ENCODE measurements at regions not wholly inside any gene's neighbourhood (a gene's known extent, or its start where the extent isn't known, plus 50 kb on each side); places are given as distances from the start of the nearest gene placed in this dataset.
"Not testable (repeated sequence)": the region's sequence is repeated elsewhere in the genome, so short reads cannot be mapped to it uniquely, and the experiment has no call there.

DNA sequence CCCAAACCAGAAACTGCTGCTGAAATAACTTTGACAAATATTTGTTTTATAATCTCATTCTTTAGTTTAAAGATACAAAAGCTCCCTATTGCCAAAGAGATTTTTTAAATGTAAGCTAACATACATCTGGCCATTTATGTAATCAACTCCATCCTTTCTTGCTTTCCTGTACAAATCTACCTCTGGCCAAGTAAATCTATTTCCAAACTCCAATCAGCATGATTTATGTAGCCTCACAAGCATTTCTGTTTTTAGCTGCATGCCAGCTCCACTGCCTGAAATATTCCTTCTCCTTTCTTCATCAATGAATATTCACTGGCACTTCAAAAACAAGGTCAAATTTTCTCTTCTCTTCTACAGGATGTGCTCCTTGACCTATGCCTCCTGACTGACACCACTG lies 80.0 kb downstream of the SHOX2 start:
- Histone ChIP-seq H3K27ac (ENCODE audit: low read depth in 1 of 2, low read length in 2 of 2) (no peak overlapping the region), H3K36me3 (ENCODE audit: control insufficient read depth in 1 of 2, insufficient read depth in 2 of 2, low read length in 1 of 2) (no peaks in the 10 kb centered on the region), H3K9me3 (ENCODE audit: control insufficient read depth, low read length) (no peaks in the 10 kb centered on the region), H3K4me1 (ENCODE audit: control insufficient read depth in 1 of 2, insufficient read depth in 2 of 2, low read length in 2 of 2) (no peaks in the 10 kb centered on the region), H3K27me3 (ENCODE audit: control insufficient read depth in 1 of 2, insufficient read depth in 2 of 2, low read length in 1 of 2) (no peaks in the 10 kb centered on the region), H3K4me3 (ENCODE audit: low read length in 2 of 2) (no peak overlapping the region)
- ATAC-seq (ENCODE audit: low FRiP score) = no peak
- intact Hi-C loops (cut with DNase I) = no loop called here
- no peak for DNase-seq

DNA sequence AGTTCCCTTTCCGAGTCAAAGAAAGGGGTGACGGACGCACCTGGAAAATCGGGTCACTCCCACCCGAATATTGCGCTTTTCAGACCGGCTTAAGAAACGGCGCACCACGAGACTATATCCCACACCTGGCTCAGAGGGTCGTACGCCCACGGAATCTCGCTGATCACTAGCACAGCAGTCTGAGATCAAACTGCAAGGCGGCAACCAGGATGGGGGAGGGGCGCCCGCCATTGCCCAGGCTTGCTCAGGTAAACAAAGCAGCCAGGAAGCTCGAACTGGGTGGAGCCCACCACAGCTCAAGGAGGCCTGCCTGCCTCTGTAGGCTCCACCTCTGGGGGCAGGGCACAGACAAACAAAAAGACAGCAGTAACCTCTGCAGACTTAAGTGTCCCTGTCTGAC lies 86.3 kb downstream of the SHOX2 start:
- H3K27me3 ChIP-seq (ENCODE audit: control insufficient read depth in 1 of 2, insufficient read depth in 2 of 2, low read length in 1 of 2); DNase-seq; H3K36me3 ChIP-seq (ENCODE audit: control insufficient read depth in 1 of 2, insufficient read depth in 2 of 2, low read length in 1 of 2); H3K9me3 ChIP-seq (ENCODE audit: control insufficient read depth, low read length); ATAC-seq (ENCODE audit: low FRiP score); intact Hi-C loops (cut with DNase I); H3K4me1 ChIP-seq (ENCODE audit: control insufficient read depth in 1 of 2, insufficient read depth in 2 of 2, low read length in 2 of 2); H3K4me3 ChIP-seq (ENCODE audit: low read length in 2 of 2); H3K27ac ChIP-seq (ENCODE audit: low read depth in 1 of 2, low read length in 2 of 2): not testable (repeated sequence)
- 81% methylated on average over 12 of the region's 18 CpGs; no CpG with 5 or more reads in 1 of the 2 donors for WGBS, 2 donors

DNA sequence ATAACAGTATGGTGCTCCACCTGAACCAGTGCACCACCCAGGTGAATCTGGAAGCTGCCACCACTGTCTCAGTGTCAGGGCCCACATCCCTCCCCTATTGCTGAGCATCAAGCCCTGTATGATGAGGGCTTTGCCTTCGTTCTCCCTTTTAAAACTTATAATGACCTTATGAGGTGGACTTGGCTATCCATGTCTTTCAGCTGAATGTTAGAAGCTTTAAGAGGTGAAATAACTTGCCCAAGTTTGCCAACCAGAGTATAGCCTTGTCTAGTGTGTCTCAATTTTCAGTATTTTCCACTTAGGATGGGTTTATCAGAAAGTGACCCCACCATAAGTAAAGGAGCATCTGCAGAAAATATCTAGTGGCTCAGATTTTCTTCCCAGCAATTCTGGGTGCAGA lies 87.8 kb downstream of the SHOX2 start:
- ATAC-seq (ENCODE audit: low FRiP score) (no peak), DNase-seq (no peak)
- 77 to 80% methylated on average over 1 of the region's 1 CpG for WGBS, 2 donors
- Histone ChIP-seq H3K4me3 (ENCODE audit: low read length in 2 of 2) (no peak overlapping the region), H3K9me3 (ENCODE audit: control insufficient read depth, low read length) (peaks cover 3% of the 10 kb centered on the region), H3K36me3 (ENCODE audit: control insufficient read depth in 1 of 2, insufficient read depth in 2 of 2, low read length in 1 of 2) (no peaks in the 10 kb centered on the region), H3K27ac (ENCODE audit: low read depth in 1 of 2, low read length in 2 of 2) (no peak overlapping the region), H3K4me1 (ENCODE audit: control insufficient read depth in 1 of 2, insufficient read depth in 2 of 2, low read length in 2 of 2) (no peaks in the 10 kb centered on the region), H3K27me3 (ENCODE audit: control insufficient read depth in 1 of 2, insufficient read depth in 2 of 2, low read length in 1 of 2) (no peaks in the 10 kb centered on the region)
- intact Hi-C loops (cut with DNase I) = no loop called here

DNA sequence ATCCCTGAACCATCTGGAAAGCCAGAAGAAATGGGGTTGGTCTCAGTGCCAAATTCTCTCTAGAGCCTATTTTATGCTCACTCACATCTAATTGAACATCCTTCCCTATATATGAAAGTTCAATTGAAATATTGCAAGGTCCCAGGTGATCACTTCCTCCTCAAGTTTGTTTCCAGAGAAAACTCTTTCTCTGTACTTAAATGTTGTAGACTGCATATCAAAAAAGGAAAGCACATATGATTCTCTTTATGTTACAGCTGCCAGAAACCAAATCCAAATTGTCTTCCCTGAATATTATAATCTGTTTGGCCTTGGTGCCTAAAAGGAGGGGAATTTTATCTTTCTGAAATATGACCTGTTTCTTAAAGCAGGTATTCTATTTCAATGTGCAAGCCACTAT lies 93.3 kb downstream of the SHOX2 start:
- Histone ChIP-seq H3K9me3 (ENCODE audit: control insufficient read depth, low read length) (peaks cover 2% of the 10 kb centered on the region), H3K27me3 (ENCODE audit: control insufficient read depth in 1 of 2, insufficient read depth in 2 of 2, low read length in 1 of 2) (no peaks in the 10 kb centered on the region), H3K27ac (ENCODE audit: low read depth in 1 of 2, low read length in 2 of 2) (no peak overlapping the region), H3K36me3 (ENCODE audit: control insufficient read depth in 1 of 2, insufficient read depth in 2 of 2, low read length in 1 of 2) (no peaks in the 10 kb centered on the region), H3K4me1 (ENCODE audit: control insufficient read depth in 1 of 2, insufficient read depth in 2 of 2, low read length in 2 of 2) (no peaks in the 10 kb centered on the region), H3K4me3 (ENCODE audit: low read length in 2 of 2) (no peak overlapping the region)
- intact Hi-C loops (cut with DNase I) = no loop called here
- DNase-seq (no peak), ATAC-seq (ENCODE audit: low FRiP score) (no peak)

DNA sequence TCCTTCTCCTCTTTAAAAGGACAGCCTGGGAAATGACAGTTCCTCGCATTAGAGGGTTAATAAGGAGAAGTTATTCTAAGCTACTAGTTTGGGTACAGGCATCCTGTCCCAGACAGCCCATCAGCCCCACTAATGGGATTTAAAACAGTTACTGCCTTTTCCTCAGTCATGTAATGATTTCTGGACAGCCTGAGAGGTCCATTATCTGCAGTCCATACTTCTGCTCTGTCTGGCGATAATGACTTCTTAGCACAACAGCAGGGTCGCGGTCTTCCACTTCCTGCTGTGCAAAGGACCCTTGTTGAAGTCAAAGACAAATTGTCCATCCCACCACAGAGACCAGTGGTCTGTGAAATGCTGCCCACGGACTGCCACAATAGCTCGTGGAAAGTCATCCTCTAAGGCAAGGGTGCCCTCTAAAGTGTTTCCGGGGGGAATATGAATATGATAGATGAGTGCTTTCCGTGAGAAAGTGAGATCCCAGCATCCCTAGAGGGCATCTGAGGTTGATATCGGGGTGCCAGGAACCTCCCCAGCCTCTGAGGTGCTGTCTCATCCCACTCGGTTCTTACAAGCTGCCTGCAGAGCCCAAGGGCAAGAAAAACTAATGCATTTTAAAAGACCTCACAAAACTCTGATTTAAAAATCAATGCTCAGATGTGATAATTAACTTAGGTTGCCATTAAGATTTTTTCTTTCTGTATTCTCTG lies 100.7 kb downstream of the SHOX2 start:
- Histone ChIP-seq H3K4me1 (ENCODE audit: control insufficient read depth in 1 of 2, insufficient read depth in 2 of 2, low read length in 2 of 2) (no peaks in the 10 kb centered on the region), H3K36me3 (ENCODE audit: control insufficient read depth in 1 of 2, insufficient read depth in 2 of 2, low read length in 1 of 2) (no peaks in the 10 kb centered on the region), H3K27me3 (ENCODE audit: control insufficient read depth in 1 of 2, insufficient read depth in 2 of 2, low read length in 1 of 2) (no peaks in the 10 kb centered on the region), H3K27ac (ENCODE audit: low read depth in 1 of 2, low read length in 2 of 2) (no peak overlapping the region), H3K4me3 (ENCODE audit: low read length in 2 of 2) (no peak overlapping the region), H3K9me3 (ENCODE audit: control insufficient read depth, low read length) (peaks cover 2% of the 10 kb centered on the region)
- WGBS, 2 donors = 25 to 28% methylated on average over 10 of the region's 10 CpGs
- DNase-seq = no peak
- no peak for ATAC-seq (ENCODE audit: low FRiP score)
- intact Hi-C loops (cut with DNase I) = no loop called here

DNA sequence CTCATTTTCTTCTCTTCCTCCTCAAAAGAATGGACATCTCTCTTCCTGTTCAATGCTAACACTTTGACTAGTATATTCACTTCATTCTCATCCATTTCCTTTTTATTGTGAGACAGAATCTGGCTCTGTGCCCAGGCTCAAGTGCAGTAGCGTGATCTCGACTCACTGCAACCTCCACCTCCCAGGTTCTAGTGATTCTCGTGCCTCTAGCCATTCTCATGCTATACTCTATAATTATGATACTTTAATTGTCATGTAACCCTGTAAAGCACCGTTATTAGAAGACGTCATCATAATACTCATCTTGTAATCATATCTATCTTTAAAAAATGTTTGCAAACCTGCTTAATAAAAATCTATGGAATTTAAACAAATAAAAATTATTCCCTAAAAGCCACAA lies 107.0 kb downstream of the SHOX2 start:
- Histone ChIP-seq H3K4me3 (ENCODE audit: low read length in 2 of 2) (no peak overlapping the region), H3K36me3 (ENCODE audit: control insufficient read depth in 1 of 2, insufficient read depth in 2 of 2, low read length in 1 of 2) (no peaks in the 10 kb centered on the region), H3K27ac (ENCODE audit: low read depth in 1 of 2, low read length in 2 of 2) (no peak overlapping the region), H3K4me1 (ENCODE audit: control insufficient read depth in 1 of 2, insufficient read depth in 2 of 2, low read length in 2 of 2) (no peaks in the 10 kb centered on the region), H3K9me3 (ENCODE audit: control insufficient read depth, low read length) (peaks cover 2% of the 10 kb centered on the region), H3K27me3 (ENCODE audit: control insufficient read depth in 1 of 2, insufficient read depth in 2 of 2, low read length in 1 of 2) (no peaks in the 10 kb centered on the region)
- intact Hi-C loops (cut with DNase I) = no loop called here
- WGBS, 2 donors = 60 to 61% methylated on average over 5 of the region's 5 CpGs
- ATAC-seq (ENCODE audit: low FRiP score) (no peak), DNase-seq (no peak)

DNA sequence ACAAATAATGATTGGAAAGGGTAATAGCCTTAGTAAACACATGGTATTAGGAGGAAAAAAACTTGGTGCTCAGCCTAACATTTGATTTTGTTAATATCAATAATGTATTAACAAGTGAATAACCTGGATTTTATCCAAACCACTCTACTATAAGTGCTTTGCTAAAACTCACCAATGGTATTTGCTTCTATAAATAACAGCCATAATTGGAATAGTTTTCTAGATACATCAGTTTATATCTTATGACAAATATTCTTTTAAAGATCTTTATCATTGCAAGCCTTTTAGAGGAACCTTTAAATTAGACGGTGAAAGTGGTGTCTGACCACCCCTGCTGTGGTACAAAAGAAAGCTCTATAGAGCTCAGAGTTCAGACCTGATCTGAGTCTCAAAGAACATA lies 123.9 kb downstream of the SHOX2 start:
- Histone ChIP-seq H3K4me1 (ENCODE audit: control insufficient read depth in 1 of 2, insufficient read depth in 2 of 2, low read length in 2 of 2) (no peaks in the 10 kb centered on the region), H3K4me3 (ENCODE audit: low read length in 2 of 2) (no peak overlapping the region), H3K9me3 (ENCODE audit: control insufficient read depth, low read length) (no peaks in the 10 kb centered on the region), H3K27me3 (ENCODE audit: control insufficient read depth in 1 of 2, insufficient read depth in 2 of 2, low read length in 1 of 2) (no peaks in the 10 kb centered on the region), H3K27ac (ENCODE audit: low read depth in 1 of 2, low read length in 2 of 2) (no peak overlapping the region), H3K36me3 (ENCODE audit: control insufficient read depth in 1 of 2, insufficient read depth in 2 of 2, low read length in 1 of 2) (no peaks in the 10 kb centered on the region)
- DNase-seq = no peak
- 18 to 22% methylated on average over 1 of the region's 1 CpG for WGBS, 2 donors
- no peak for ATAC-seq (ENCODE audit: low FRiP score)
- intact Hi-C loops (cut with DNase I) = no loop called here

DNA sequence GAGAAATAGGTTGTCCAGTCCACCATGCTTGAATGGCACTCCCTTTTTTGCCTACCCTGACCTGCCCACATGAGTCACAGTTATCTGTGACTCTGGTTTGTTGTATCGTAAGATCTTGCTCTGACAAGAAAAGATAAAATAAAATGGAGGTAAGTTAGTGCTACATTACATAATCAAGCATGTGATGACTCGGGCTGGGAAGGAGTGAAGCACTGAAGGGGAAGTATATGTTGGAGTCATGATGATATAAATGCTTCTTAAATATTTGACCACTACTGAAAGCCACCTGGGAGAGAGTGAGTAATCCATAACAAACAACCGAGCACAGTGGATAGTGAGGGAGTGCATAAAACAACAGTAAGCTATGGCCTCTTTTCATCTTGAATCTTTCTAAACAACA lies 124.4 kb downstream of the SHOX2 start:
- 40 to 54% methylated on average over 3 of the region's 3 CpGs for WGBS, 2 donors
- intact Hi-C loops (cut with DNase I) = no loop called here
- DNase-seq = no peak
- H3K36me3 ChIP-seq (ENCODE audit: control insufficient read depth in 1 of 2, insufficient read depth in 2 of 2, low read length in 1 of 2) = no peaks in the 10 kb centered on the region
- no peaks in the 10 kb centered on the region for H3K27me3 ChIP-seq (ENCODE audit: control insufficient read depth in 1 of 2, insufficient read depth in 2 of 2, low read length in 1 of 2)
- no peak for ATAC-seq (ENCODE audit: low FRiP score)
- H3K9me3 ChIP-seq (ENCODE audit: control insufficient read depth, low read length) = no peaks in the 10 kb centered on the region
- H3K4me3 ChIP-seq (ENCODE audit: low read length in 2 of 2) = no peak overlapping the region
- no peaks in the 10 kb centered on the region for H3K4me1 ChIP-seq (ENCODE audit: control insufficient read depth in 1 of 2, insufficient read depth in 2 of 2, low read length in 2 of 2)
- no peak overlapping the region for H3K27ac ChIP-seq (ENCODE audit: low read depth in 1 of 2, low read length in 2 of 2)

DNA sequence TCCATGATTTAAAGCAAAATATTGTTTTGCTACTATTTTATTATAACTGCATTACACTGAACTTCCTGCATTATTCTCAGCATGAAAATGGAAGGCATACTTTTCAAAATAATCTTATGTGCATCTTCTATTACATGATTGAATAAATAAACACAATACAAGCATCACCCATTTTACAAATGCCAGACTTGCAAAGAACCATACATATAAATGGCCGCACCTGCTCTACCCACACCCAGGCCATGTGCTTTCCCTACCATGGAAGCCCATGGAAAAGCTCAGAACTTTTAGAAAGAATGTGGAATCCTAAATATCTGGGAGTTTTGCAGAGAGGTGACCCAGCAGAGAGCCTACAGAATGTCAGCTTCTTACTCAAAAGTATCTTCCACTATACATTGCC lies 127.2 kb downstream of the SHOX2 start:
- DNase-seq (no peak), ATAC-seq (ENCODE audit: low FRiP score) (no peak)
- 95 to 100% methylated on average over 1 of the region's 1 CpG for WGBS, 2 donors
- intact Hi-C loops (cut with DNase I) = no loop called here
- Histone ChIP-seq H3K36me3 (ENCODE audit: control insufficient read depth in 1 of 2, insufficient read depth in 2 of 2, low read length in 1 of 2) (no peaks in the 10 kb centered on the region), H3K4me3 (ENCODE audit: low read length in 2 of 2) (no peak overlapping the region), H3K27me3 (ENCODE audit: control insufficient read depth in 1 of 2, insufficient read depth in 2 of 2, low read length in 1 of 2) (no peaks in the 10 kb centered on the region), H3K9me3 (ENCODE audit: control insufficient read depth, low read length) (no peaks in the 10 kb centered on the region), H3K4me1 (ENCODE audit: control insufficient read depth in 1 of 2, insufficient read depth in 2 of 2, low read length in 2 of 2) (no peaks in the 10 kb centered on the region), H3K27ac (ENCODE audit: low read depth in 1 of 2, low read length in 2 of 2) (no peak overlapping the region)

Measured in aorta (tissue), 5 donors.